HG02759 (cell line): ENCODE measurements at regions not wholly inside any gene's neighbourhood (a gene's known extent, or its start where the extent isn't known, plus 50 kb on each side); places are given as distances from the start of the nearest gene placed in this dataset.

Source experiments
- ATAC-seq: cut with Tn5 transposase; IDR thresholded peaks from one replicate; pipeline ENCODE4 v1.9.1; 2021; ENCODE audit warnings: mild to moderate bottlenecking, moderate library complexity; ENCODE audit not compliant: unreplicated experiment

DNA sequence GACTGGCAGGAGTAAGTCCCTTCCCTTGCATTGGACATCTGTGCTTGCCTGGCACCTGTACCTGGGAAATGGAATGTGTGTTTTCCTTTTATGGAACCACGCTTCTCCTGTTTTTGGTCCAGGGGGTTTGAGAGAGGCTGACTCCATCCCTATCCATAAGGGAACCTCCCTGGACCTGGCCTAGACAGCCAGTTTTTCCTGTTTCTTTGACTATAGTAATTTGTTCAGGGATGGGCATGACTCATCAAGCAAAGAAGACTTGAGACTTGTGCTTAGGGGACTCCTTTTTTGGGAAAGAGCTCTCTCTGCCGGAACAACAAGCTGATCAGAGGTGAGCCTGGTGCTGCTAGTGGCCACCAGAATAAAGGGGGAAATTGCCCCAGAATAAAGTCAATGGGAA lies 393.8 kb downstream of the CDH26 start:
- ATAC-seq = no peak

DNA sequence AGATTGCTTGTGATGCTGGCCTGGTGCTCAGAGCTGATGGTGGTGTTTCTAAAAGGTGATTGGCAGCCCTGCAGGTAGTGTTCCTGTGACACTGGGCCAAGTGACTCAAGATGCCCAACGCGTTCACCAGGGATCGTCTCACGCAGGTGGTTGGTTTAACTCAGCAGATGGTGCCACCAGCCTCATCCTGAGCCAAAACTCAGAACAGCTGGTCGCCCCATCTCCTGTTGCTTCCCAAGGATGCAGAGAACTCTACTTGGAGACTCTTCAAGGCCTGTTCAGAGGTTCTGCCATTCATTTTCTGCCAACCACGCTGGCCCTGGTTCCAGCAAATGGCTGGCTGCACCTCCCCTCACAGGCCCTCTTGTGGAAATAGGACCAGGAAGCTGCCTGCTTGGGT lies 394.4 kb downstream of the CDH26 start:
- no peak for ATAC-seq

DNA sequence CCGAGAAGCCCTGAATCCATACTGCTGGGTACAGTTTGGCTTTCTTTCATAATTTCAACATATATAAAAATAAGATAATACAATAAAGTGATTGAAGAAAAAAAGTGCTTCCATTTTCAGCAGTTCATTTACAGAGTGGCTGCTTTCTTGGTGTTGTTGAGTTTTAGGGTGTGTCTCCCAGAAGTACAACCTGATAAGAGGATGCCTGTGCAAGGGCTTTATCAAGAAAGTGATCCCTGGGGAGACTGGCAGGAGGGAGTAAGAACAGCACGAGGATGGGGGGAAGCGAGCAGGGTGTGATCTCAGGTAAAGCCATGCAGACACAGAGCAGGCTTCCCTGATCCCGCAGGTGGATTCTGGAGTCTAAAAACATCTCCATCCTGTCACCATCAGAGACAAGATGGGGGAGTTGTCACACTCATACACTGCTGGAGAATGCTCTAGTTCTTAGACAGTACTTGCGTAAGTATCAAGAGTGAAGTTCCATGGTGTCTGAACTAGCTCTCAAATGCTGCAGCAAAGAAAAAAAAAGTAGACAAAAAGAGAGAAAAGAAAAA lies 395.9 kb downstream of the CDH26 start:
- ATAC-seq = no peak

DNA sequence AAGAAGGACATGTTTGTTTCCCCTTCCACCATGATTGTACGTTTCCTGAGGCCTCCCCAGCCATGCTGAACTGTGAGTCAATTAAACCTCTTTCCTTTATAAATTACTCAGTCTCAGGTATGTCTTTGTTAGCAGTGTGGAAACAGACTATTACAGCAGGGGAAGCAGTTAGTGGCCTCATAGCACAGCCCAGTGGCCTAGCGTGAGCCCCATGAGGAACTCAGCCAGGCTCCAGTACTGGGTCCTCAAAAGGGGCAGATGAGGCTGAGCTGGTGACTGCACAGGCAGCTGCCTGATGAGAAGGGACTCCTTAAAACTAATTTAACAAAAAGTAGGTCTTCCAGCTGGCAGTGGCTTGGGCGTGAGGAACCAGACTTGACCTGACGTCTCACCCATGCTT lies 399.9 kb downstream of the CDH26 start:
- no peak for ATAC-seq

DNA sequence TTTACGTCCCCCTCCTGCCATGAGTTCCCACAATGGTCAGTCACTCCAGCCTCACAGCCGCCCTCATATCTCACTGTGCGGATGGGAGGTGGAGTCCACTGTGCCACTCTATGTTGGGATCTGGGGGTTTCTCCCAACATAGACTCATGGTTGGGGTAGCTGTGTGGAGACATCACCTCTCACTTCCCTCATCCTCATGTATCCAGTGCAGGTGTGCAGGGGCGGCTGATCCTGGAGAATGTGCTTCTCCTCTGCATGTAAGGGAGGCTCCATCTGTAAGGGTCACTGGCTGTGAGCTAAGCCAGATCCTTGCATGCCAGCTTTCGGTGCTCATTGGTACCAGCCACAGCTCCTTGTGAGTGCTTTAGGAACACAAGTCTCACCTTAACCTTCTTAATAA lies 400.8 kb downstream of the CDH26 start:
- no peak for ATAC-seq

DNA sequence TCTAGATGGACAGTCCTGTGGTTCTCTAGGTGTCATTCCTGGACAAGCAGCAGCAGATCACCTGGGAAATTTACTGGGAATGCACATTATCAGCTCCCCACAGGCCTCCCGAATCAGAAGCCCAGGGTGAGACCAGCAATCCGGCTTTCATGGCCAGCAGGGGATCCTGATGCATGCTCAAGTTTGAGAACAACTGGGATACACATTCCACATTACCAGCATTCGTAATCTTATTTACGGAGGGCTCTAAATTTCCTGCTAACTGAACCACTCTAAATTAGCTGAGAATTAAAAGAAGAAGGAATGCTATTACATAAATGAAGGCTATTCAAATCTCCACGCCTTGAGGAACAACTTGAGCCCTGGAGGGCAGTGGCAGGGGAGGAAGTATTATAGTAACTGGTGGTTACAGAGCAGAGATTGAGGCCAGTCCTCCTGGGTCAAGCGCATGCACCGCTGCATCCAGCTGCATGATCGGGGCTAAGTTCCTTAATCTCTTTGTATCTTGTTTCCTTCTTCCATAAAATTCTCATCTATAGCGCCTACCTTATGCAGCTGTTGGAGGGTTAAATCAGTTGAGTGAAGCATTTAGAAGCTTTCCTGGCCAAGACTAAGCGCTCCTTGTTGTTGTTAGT lies 403.7 kb downstream of the CDH26 start:
- no peak for ATAC-seq

DNA sequence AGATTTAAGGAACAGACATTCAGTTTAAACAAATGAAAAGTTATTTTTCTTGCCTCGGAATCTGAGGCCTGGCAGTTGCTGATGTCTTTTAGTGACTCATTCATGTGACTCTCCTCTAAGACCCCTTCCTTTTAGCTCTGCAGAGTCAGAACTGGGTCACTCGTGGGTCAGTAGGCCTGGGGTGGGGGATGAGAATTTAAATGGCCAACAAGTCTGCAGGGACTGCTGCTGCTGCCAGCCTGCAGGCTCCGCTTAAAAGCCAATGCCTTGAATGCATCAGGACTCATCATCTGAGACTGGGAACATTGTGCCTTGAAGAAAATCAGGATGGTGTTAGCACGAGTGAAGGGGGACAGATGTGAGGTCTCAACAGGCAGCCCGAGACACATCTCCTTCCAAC lies 404.3 kb downstream of the CDH26 start:
- no peak for ATAC-seq

DNA sequence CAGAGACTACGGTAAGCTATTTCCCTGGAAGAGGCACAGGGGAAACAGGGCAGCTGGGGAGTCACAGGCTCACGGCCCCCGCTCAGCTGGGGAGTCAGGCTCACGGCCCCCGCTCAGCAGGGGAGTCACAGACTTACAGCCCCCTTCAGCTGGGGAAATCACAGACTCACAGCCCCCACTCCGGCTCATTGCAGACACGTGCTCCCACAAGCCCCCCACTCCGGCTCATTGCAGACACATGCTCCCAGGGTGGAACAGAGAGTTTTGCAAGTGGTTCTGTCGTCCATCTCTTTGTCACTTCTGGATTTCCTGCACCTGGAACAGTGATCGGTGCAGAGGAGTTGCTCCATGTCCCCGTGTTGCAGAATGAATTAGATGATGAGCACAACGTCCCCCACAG lies 405.5 kb downstream of the CDH26 start:
- ATAC-seq = no peak

DNA sequence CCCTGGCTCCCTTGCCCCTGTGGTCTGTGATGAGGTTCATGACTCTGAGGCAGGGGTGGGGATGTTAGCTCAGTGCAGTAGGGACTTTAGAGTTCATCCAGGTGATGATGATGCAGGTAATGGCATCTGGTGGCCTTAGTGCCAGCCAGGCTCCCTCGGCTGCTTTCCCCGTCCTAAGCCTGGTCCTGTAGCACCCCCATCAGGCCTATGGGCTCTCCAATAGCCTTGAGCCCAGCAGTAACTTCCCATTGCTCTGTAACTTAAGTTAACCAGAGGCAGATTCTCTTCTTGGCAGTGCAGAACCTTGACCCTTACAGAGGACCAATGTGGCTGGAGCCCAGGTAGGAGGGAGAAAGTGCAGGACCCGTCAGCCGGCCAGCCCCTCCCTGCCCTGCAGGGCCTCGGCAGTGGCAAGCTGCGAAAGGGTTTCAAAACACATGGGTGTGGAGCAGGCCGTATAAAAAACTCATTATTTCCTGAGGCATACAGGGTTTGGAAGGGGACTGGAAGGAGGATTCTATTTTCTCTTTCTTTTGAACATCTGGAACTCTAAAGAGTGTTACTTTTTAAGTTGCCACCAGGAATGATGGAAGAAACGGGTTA lies 406.9 kb downstream of the CDH26 start:
- no peak for ATAC-seq

DNA sequence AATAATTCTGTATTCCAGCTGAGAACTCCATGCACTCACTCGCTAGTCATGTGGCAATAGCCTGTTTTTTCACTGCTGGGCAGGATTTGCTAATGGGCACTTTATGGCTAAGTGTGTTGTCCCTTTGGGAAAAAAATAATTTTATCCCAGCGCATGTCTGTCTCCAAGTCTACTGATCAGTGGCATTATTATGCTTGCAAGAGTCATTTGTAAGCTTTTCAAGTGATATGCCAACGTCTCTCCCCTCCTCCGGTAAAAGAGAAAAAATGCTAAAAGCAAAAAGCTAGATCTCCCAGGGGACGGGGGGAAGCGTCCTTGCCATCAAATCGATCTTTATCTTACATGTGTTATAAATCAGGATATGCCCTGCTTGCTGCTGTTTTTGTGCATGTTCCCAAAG lies 407.7 kb downstream of the CDH26 start:
- no peak for ATAC-seq

DNA sequence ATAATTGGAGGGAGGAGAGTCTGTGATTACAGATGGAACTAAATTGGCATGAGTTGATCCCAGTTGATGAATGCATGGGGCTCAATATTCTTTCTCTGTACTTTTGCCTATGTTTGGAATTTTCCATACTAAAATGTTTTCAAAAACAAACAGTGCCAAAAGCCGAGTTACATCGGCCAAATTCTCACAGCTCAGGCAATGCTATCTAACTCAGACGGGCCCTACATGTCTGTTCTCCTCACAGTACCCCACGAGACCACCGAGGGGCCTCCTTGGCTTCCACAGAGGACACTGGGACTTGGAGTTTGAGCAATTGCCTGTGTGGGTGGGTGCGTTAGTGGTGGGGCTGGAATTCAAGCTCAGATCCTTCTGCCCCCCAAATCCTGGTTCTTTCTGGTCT lies 413.2 kb downstream of the CDH26 start:
- no peak for ATAC-seq

DNA sequence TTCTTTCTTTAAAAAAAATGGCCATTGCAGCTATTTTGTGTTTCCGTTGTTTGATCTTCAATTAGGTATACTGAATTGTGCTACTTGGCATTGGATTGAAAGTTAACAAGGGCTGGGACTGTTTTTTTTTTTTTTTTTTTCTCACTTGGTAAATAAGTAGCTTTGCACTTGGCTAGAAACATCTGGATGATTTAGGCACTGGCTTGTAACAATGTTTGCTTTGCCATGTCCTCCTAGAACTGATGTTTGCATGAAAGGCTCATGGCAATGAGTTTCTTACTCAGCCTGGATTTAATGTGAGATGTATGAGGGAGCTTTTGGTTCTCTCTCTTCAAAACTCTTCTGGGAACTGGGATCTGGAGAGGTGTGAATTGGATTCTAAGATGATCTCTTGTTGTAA lies 414.1 kb downstream of the CDH26 start:
- ATAC-seq = no peak

DNA sequence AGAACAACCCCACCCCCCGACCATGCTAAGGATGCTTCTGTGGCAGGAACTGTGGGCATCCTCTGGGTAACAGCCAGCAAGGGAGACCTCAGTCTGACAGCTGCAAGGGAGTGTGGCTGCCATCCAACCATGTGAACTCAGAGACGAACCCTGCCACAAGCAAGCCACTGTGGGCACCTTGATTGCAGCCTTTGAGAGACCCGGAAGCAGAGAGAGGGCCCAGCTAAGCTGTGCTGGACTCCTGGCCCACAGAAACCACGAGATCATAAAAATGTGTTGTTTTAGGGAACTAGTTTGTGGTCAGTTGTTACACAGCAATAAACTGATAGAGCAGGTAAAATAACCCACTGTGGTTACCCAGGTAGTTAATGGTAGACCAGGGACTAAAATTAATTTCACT lies 414.6 kb downstream of the CDH26 start:
- no peak for ATAC-seq

DNA sequence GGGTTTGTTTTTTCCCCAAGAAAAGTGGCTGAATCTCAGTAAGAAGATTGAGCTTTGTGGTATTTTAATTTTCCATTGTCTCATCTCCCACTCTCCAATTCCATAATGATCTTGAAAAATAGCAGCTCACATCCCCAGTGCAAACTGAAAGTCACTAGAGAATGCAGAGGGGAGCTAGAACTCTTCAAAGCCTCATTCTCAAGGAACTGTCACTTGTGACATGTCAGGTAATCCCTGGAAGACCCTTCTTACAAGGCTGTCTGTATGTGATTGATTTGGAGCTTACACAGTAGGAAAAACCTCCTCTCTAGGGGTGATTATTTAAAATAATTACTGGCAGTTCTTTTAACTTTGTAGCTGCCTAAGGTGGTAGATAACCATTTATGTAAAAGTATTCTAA lies 420.4 kb downstream of the CDH26 start:
- ATAC-seq = no peak

DNA sequence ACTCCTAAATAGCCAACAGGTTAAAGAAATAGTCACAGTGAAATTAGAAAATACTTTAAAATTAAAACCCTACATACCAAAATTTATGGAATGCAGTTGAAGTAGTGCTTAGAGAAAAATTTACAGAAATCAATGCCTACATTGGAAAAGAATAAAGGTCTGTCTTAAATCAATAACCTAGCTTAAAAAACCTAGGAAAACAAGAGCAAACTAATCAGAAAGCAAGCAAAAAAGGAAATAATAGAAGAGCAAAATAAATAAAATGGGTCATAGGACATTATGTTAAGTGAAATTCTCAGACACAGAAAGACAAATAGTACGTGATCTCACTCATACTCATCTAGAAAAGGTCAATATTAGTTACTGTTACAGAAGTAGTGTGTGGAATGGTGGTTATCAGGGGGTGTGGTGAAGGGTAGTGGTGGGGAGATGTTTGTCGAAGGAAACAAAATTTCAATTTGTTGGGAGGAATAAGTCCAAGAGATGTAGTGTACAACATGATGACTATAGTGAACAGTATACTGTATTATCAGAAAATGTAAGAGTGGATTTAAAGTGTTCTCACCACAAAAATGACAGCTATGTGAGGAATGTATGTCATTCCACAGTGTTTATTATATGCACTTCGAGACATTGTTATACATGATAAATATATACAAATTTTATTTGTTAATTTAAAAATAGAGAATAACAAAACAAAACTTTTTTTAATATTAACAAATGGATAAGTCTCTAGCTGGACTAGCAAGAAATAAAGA lies 423.6 kb downstream of the CDH26 start:
- ATAC-seq = no peak

DNA sequence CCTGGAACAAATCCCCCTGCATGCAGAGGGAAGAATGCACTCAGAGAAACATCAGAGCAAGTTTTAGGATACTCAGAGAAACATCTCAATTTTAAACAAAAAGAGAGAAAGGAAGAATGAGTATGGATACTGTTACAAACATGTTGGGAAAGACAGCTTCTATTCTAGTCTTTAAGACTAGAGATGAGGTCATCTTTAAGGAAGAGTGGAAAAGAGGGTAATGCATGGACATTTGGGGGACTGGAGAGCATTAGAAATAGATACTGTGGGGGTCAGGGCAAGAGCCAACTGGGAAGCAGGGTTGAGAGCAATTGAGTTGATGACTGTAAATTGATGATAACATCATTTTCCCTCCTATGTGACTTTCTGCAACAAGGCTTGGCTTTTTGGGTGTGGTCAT lies 431.2 kb downstream of the CDH26 start:
- ATAC-seq = no peak

DNA sequence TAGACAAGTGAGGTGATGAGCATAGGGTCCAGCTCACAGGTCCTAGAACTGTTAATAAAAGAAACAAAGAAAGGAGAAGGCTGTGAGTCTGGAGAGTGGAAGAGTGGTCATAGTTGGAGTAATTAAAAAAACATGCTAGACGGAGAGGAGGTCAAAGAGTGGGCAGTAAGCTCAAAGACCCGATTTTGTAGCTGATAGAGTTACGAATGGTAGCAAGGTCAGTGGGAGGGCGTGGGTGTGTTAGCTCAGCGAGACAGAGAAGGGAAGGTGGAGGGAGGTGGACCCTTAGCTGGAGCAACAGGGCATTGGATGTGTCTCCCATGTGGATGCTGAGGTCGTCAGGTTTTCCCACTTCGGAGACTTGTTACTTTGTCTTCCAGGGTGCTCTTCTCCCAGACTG lies 431.7 kb downstream of the CDH26 start:
- no peak for ATAC-seq

DNA sequence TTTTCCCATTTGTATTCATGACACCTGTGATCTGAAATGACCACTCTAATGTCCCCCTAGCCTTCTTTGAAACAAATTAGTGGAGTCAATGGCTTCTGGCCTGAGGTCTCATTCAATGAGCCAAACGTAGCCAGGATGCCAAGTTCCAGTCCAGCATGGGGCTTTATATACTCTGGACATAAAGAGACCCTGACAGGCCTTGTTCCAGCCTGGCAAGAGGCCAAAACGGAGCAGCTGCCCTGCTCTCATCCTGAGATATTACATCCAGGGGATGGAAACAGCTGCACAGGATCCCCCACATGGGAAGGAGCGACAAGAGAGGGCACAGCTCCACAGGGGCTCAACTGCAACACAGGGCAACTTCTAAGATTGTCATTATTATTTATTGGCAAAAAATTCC lies 437.8 kb downstream of the CDH26 start:
- no peak for ATAC-seq

DNA sequence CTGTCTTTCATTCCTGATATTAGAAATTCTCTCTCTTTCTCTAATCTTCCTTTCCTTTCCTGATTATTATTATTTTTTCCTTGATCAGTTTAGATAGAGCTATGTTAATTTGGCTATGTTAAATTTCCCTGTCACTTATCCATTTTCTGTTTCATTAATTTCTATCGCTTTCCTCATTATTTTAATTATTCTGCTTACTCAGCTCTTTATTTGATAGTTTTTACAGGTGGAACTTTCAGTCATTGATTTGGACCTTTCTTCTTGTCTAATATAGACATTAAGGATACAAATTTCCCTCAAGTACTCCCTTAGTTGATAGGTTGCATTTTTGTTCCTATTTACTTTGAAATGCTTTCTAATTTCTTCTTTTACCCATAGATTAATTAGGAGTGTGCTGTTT lies 442.3 kb downstream of the CDH26 start:
- no peak for ATAC-seq

DNA sequence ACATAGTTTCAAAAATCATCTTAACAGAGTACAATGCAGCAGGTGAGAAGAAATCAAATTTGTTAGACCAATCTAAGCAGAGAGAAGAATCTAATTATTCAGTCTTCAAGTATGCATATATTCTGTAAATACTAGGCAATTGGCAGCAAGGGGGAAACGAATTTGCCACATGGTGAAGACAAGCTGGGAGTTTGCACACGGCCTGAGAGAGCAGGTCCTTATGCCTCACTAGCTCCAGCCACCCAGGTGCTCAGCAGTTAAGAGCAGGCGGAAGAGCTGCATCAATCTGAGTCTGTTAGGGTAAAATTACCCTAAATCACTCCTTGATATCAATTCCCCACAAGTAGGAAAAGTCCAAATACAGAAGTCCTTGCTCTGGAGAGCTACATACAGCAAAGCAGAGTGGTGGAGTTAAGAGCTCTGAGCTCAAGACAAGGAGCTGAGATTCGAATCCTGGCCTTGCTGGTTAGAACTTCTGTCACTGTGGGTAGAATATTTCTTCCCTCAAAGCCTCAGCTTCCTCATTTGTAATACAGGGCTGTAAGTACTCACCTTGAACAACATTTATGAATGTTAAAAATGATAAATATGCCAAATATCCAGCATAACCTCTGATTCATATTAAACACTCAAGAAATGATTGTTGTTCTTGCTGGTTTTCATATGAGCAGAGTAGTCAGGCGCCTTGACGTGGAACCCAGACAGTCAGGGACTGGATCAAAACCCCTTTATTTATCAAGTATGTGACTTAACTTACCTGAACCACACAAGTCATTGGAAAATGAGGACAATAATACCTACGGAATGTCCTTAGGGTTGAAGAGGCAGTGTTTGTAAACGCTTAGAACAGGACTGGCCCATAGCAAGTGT lies 444.2 kb downstream of the CDH26 start:
- ATAC-seq = no peak

DNA sequence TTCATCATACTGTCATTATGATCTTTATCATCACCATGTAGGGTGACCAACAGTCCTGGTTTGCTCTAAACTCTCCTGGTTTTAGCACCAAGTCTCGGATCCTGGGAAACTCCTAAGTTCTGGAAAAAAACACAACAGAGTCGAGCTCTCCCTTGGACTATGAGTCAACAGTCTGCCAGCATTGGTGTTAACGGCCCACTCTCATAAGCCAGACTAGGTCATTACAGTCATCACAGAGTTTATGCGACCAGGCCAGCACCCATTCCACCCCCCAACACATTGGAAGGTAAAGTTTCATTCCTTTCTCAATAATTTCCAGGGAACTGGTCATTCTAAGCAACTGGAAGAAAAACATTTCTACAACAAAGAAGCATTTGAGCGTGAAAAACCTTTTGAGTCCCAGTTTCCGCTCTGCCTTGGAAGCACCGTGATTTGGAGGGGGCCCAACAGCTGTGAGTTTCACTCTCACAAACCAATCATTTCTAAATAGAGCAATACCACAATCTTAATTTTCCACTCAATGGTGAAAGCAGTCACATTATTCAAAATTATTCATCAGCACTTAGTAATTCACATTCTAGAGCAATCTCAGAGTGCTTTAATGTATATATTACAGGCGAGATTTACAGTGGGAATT lies 445.0 kb downstream of the CDH26 start:
- ATAC-seq = no peak
